CD1c-positive myeloid dendritic cell (primary cell): ENCODE measurements at regions not wholly inside any gene's neighbourhood (a gene's known extent, or its start where the extent isn't known, plus 50 kb on each side); places are given as distances from the start of the nearest gene placed in this dataset.
"Not testable (repeated sequence)": the region's sequence is repeated elsewhere in the genome, so short reads cannot be mapped to it uniquely, and the experiment has no call there.

Experiments used
- DNase-seq: peaks from one replicate; pipeline ENCODE4 v3.0.0-alpha.2; 2016; ENCODE audit errors: extremely low spot score

DNA sequence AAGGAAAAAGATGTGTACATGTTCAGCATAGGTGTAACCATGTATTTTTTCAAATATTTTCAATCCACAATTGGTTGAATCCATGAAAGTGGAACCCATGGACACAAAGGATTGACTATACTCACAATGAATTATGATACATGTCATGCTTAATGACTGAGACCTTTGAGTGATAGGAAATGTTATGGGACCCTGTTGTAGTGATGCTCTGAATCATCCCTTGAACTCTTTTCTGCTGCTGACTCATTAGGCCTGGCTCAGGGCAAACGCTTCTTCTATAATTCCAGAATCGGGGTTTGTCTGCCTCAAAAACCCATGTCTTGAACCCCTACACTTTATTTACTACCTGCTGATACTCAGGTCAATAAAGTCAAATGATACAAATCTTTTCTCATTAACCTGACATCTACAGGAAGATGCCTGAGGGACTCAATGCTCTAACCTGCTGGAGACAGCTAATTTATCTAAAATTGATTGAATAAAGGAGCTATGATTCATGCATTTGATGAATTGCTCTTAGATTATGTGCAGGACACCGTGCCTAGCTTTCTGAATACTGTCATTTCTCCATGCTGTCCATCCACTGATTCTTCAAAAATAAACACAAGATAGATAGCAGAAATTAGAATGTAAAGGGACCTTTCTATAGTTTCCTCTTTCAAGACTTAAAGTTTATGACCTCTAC lies 260.1 kb downstream of the PRELID2 start:
- no peak for DNase-seq

GRCh38 chr5:145568581-145568980 lies 266.6 kb downstream of the PRELID2 start:
- DNase-seq = no peak

- no peak for DNase-seq
Observed at GRCh38 chr5:145562931-145563330, 272.2 kb downstream of the PRELID2 start.

DNA sequence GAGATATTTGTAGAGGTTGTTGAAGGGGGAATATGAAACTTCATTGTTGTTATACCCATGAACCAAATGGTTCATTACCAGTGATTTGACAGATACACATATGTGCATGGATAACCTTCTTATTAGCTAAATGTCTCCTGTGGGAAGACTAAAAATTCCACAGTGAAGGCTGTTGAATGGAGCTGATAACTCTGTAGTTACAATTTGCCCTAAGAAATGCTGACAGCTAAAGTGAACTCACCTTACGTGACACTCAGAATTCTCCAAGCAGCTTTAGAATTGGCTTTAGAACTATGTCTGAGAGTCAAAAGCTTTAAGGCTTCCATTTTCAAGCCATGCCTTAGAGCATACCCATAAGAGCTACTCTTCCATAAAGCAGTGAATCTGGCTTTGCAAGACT lies 276.9 kb downstream of the PRELID2 start:
- DNase-seq = no peak

GRCh38 chr5:145557345-145557744 lies 277.8 kb downstream of the PRELID2 start:
- DNase-seq = no peak

DNA sequence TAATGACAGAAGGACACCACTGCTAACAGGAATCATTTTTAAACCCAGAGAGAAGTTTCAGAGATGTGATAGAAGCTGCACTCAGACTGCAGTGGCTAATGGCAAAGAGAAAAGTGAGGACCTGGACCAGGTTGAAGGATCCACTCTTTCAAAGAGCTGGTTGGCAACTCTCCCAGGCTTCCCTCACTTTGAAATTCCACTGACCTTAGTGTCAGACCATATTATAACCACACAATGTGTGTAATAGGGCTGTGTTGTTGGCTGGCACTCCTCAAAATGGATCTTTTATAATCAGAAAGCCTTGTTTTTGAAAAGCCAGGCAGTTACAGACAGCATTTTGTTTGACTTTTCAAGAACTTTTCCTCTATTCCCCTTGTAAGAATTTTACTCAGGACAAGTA lies 280.7 kb downstream of the PRELID2 start:
- DNase-seq = no peak

- DNase-seq = no peak
Observed at GRCh38 chr5:145553177-145553576, 282.0 kb downstream of the PRELID2 start.

- DNase-seq = no peak
Observed at GRCh38 chr5:145551714-145552113, 283.4 kb downstream of the PRELID2 start.

DNA sequence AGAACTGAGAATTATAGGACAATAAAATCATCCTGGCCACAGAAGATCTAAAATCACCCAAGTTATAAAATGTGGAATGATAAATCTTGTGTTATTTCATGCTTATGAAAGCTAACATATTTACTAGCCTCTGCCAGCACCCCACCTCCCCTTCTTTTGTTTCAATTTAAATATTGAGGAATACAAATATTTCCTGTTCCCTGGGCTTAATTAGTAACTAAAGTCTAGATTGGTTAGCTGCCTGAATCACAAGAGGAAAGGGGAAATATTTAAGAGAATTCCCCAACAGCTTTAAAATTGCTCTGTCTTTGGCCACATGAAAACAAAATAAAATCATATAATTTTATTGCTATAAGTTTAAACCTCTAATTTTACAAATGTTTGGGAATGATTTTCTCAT lies 287.0 kb downstream of the PRELID2 start:
- DNase-seq = no peak

GRCh38 chr5:145544401-145544800 lies 290.7 kb downstream of the PRELID2 start:
- DNase-seq = no peak

DNA sequence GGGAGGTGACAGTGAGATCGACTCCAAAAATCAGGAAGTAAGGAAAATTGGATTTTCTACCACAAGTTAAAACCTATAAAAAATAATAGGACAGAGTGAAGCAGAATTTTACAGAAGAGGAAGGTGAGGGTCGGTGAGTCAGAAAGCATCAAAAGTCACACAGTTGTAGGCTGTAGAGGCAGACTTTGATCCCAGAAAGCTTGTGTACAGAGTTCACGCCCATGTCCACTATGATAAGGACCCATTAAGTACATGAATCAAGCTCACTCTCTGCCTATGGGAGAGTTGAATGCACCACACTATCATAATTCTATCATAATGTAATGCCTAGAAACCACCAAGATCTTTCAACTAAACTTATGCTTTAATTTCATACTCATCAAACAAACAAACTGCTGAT lies 291.2 kb downstream of the PRELID2 start:
- DNase-seq = no peak

- no peak for DNase-seq
Observed at GRCh38 chr5:145540375-145540774, 294.8 kb downstream of the PRELID2 start.

DNA sequence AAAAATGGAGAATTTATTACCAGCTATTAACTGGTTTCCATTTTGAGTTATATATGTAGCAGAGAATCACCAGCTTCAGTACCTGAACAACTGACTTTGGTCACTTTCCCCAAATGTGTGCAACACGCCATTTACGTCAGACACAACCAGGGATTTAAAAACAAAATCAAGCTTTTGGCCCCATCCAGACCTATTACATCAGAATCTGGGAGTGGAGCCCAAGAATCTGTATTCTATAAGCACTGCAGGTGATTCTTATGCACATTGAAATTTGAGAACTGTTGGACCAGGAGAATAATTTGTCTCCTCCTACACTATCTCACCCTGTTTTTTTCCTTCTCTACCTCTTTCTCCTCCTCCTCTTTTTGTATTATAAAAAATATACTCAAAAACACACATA lies 295.9 kb downstream of the PRELID2 start:
- no peak for DNase-seq

DNA sequence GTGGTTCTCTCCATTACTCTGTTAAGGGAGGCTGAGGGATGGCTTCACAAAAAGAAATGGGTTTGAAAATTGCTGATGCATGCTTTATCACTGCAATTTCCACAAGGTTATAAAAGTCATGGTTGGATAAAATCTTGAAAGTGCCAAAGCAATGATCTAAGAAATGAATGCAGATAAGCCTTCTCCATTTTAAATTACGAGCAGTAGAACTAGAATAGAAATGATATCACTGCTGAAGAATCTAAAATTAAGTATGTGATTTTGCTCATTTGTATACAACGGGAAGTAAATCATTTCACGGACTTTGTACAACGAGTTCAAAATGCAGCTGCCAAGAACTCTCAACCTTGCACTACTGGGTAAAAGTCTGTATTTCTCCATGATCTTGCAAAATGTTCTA lies 299.0 kb downstream of the PRELID2 start:
- DNase-seq = no peak

DNA sequence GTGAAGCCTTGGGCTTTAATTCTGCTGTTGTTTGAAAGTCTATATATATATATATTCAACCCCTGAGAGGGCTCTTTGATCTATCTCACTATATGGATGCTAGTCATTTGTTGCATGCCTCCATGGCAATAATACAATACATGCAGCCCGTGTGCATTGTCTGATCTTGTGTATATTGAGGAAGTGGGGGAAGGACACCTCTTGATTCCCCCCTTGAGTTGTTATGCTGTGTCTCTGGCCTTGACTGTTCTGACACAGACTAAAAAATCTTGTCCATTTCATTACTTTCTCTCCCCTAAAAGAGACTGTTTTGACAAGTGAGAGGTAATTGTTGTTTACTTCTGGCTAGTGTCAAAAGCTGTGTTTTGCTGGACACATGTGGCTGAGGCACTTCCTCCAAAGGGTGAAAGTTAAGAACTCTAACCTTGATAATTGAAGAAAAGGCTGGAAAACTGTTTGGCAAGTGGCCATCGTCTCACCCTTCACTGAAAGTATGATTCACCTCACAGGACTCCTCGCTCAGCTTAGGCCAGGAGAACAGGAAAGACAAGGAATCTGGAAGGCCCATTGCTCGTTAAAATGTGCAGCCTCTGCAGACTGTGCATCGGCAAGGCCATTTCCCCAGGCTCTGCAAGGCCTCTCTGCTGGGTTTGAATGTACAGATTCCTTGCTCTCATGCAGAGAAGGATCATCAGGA lies 304.0 kb downstream of the PRELID2 start:
- no peak for DNase-seq

- DNase-seq = no peak
Observed at GRCh38 chr5:145521523-145521922, 313.6 kb downstream of the PRELID2 start.

- DNase-seq = no peak
Observed at GRCh38 chr5:145521066-145521465, 314.1 kb downstream of the PRELID2 start.

GRCh38 chr5:145520335-145520734 lies 314.8 kb downstream of the PRELID2 start:
- DNase-seq = no peak

DNA sequence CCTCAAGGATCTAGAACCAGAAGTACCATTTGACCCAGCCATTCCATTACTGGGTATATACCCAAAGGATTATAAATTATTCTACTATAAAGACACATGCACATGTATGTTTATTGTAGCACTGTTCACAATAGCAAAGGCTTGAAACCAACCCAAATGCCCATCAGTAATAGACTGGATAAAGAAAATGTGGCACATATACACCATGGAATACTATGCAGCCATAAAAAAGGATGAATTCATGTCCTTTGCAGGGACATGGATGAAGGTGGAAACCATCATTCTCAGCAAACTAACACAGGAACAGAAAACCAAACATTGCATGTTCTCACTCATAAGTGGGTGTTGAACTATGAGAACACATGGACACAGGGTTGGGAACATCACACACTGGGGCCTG lies 317.6 kb downstream of the PRELID2 start:
- DNase-seq = not testable (repeated sequence)

GRCh38 chr5:145511351-145511750 lies 323.8 kb downstream of the PRELID2 start:
- DNase-seq = no peak

- no peak for DNase-seq
Observed at GRCh38 chr5:145510769-145511168, 324.4 kb downstream of the PRELID2 start.

DNA sequence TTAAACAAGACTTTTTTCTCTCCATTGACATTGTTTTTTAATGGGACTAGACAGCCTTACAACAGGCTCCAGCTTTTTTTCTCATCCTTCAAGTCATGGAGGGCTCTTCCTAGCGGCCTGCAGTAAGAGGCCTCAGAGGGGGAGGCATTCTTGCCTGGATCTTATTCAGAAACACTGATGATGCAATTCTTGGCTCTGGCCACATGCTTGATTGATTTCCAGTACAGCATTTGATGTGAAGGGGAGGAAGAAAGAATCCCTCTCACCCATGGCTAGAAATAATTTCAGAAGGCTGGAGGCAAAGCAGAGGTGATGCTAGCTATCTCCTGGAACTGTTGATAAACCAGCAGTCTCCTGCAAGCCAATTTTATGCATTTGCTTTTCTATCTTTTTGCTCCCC lies 324.8 kb downstream of the PRELID2 start:
- DNase-seq = no peak

DNA sequence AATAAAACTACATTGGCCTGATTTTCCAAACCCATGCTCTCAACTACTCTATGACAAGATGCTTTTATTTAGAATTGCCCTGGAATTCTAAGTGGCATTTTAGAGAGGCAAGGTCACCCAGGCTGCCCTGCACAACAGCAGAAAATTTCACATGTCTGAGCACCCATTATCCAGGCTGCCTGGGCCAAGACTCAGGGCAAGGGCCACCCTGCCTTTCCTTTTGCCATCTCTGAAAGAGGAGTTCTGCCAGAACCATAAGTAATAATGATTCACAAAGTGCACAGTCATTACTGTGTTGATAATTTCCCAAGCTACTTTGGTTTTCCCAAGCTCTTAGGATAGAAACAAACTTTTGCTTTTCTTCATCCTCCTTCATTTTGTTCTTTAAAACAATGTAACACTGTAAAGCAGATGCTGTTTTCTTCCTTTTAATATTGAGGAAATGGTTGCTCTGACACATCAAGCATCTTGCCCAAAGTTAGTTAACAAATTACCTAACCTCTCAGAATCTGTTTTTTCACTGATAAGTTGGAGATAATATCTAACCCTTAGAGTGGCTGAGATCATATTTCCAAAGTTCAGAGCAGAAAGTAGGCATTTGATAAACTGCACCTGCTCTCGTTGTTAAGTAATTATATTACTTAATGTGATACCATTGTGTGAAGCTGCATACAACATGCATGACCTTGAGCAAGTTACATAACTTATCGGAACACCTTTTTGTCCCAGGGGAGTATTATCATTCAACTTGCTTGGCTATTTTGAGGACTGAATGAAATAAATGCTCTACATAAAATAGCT lies 325.6 kb downstream of the PRELID2 start:
- DNase-seq = no peak
